ENCODE measurements at regions not wholly inside any gene's neighbourhood (a gene's known extent, or its start where the extent isn't known, plus 50 kb on each side); places are given as distances from the start of the nearest gene placed in this dataset.

GRCh38 chr10:2943932-2944614 is 123.3 kb upstream of the PFKP start:
- Histone ChIP-seq H2AFZ (ENCODE audit: low read length) (no peak overlapping the region), H3K4me1 (ENCODE audit: insufficient read depth, low read length) (no peaks in the 10 kb centered on the region), H3K14ac (ENCODE audit: insufficient read depth, low read length) (no peak overlapping the region), H3K18ac (ENCODE audit: insufficient read length, low read depth, low read length) (no peak overlapping the region), H3K27me3 (ENCODE audit: insufficient read depth, low read length) (no peaks in the 10 kb centered on the region; the same call in 1 of the 2 replicates), H4K20me1 (ENCODE audit: control insufficient read depth, insufficient read depth, insufficient read length) (no peaks in the 10 kb centered on the region), H2AK5ac (ENCODE audit: insufficient read length, low read length) (no peak overlapping the region), H3K23ac (ENCODE audit: insufficient read length, low read depth, low read length) (no peak overlapping the region), H3K4me2 (ENCODE audit: insufficient read depth, insufficient read length, low read length) (no peak overlapping the region), H2BK5ac (ENCODE audit: insufficient read length, low read length) (no peak overlapping the region), H3K27ac (ENCODE audit: insufficient read length, low read depth, low read length) (no peak overlapping the region), H3K79me2 (ENCODE audit: insufficient read depth, low read length) (no peaks in the 10 kb centered on the region), H3K9ac (ENCODE audit: extremely low read depth, insufficient read length, low read length) (no peak overlapping the region), H2BK20ac (ENCODE audit: low read depth, low read length, poor library complexity, severe bottlenecking) (no peak overlapping the region), H3T11ph (ENCODE audit: low read length) (no peak overlapping the region), H4K91ac (ENCODE audit: insufficient read length, low read depth, low read length) (no peak overlapping the region), H2BK15ac (ENCODE audit: low read depth, low read length) (no peak overlapping the region), H3K9me3 (ENCODE audit: control insufficient read depth, low read depth, low read length) (no peaks in the 10 kb centered on the region), H3K23me2 (ENCODE audit: insufficient read length, low read depth, low read length, poor library complexity, severe bottlenecking) (no peaks in the 10 kb centered on the region), H3K56ac (ENCODE audit: insufficient read length, low read depth, low read length) (no peak overlapping the region), H4K5ac (ENCODE audit: insufficient read length, low read depth, low read length) (no peak overlapping the region), H2BK12ac (ENCODE audit: insufficient read length, low read depth, low read length) (no peak overlapping the region), H2BK120ac (ENCODE audit: low read depth, low read length, poor library complexity, severe bottlenecking) (no peak overlapping the region), H3K79me1 (ENCODE audit: insufficient read depth, low read depth, low read length, poor library complexity, severe bottlenecking) (no peaks in the 10 kb centered on the region), H3K4ac (ENCODE audit: low read depth, low read length) (no peak overlapping the region), H4K8ac (replicated peaks; ENCODE audit: insufficient read length, low read depth, low read length) (no peak overlapping the region)
- WGBS (ENCODE audit: extremely low coverage, insufficient read length, low lambda C conversion rate) = no CpG with 5 or more reads among the region's 7 CpGs
- no peaks in the 10 kb centered on the region for H3K27me3 Mint-ChIP-seq (ENCODE audit: low read depth)
- peaks cover 0 to 5% (median 2%) of the 10 kb centered on the region in 3 experiments; a peak in 3 of 7 replicates for H3K36me3 Mint-ChIP-seq (ENCODE audit: insufficient read depth in 1 of 3, low read depth in 3 of 3)
- peaks cover 0 to 3% of the 10 kb centered on the region in 2 experiments; a peak in 1 of 4 replicates for H3K4me1 Mint-ChIP-seq
- DNase-seq = no peak
- TF ChIP-seq CTCF (conservative IDR thresholded peaks at IDR 0.05) = no peak
- peaks cover 6 to 10% of the 10 kb centered on the region in 2 experiments; a peak in 4 of 5 replicates for H3K9me3 Mint-ChIP-seq
- no peak overlapping the region for H3K4me3 Mint-ChIP-seq
- H3K27ac Mint-ChIP-seq = no peak overlapping the region; a peak in 1 of 7 replicates
